Right lobe of liver (tissue), 4 donors: ENCODE measurements at regions not wholly inside any gene's neighbourhood (a gene's known extent, or its start where the extent isn't known, plus 50 kb on each side); places are given as distances from the start of the nearest gene placed in this dataset.

Source experiments
- POLR2A ChIP-seq: fragments of 450-650 bp; IDR thresholded peaks from one replicate; pipeline ENCODE4 v1.6.1; 2017; ENCODE audit warnings: antibody characterized with exemption, mild to moderate bottlenecking
- TF ChIP-seq, protein P1 (sequence below), 4 donors: fragments of 200-600 bp in 3 of 4; fragments of 450-650 bp in 1 of 4; IDR thresholded peaks; one replicate each; pipeline versions ENCODE4 v1.5.1 to v1.8.0; 2016 to 2022; ENCODE audit warnings: antibody characterized with exemption in 4 of 4, mild to moderate bottlenecking in 2 of 4
- donor health status: DM: no; HTN: no; CAD: no.
- donor health status: DM: no; HTN: no; CAD: no.
- donor health status: DM: no; HTN: yes; CAD: no.

DNA sequence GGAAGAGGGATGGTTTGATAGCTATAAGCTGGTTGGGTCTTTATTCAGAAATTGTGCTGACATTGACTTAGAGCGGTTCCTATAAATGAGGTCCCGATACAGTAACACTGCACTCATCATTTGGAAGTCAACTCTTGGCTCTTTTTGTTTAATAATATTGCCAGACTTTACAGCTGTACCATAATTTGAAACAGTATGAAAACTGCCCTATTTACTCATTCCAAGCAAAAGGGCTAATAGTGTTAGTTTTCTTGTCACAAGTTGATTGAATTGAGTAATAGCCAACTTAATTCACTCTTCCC lies 128.4 kb upstream of the LIMCH1 start:
- TF ChIP-seq, protein P1, sequence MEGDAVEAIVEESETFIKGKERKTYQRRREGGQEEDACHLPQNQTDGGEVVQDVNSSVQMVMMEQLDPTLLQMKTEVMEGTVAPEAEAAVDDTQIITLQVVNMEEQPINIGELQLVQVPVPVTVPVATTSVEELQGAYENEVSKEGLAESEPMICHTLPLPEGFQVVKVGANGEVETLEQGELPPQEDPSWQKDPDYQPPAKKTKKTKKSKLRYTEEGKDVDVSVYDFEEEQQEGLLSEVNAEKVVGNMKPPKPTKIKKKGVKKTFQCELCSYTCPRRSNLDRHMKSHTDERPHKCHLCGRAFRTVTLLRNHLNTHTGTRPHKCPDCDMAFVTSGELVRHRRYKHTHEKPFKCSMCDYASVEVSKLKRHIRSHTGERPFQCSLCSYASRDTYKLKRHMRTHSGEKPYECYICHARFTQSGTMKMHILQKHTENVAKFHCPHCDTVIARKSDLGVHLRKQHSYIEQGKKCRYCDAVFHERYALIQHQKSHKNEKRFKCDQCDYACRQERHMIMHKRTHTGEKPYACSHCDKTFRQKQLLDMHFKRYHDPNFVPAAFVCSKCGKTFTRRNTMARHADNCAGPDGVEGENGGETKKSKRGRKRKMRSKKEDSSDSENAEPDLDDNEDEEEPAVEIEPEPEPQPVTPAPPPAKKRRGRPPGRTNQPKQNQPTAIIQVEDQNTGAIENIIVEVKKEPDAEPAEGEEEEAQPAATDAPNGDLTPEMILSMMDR (IDR thresholded peaks at IDR 0.05) = no peak
- TF ChIP-seq POLR2A = no peak
